WTC11 (cell line): ENCODE measurements at regions not wholly inside any gene's neighbourhood (a gene's known extent, or its start where the extent isn't known, plus 50 kb on each side); places are given as distances from the start of the nearest gene placed in this dataset.

ENCODE experiments used
- ATAC-seq: fragments of 200-7000 bp; cut with Tn5 transposase; 2 replicates; pipeline ENCODE4 v1.10.0; 2021; ENCODE audit warnings: mild to moderate bottlenecking, moderate library complexity
- CTCF ChIA-PET: fragments of 300-600 bp; sonication (Branson Sonifier 250); formaldehyde crosslinking; loops from one replicate; lab custom pipeline; 2021; ENCODE audit warnings: antibody characterized with exemption; lab: Charles Lee
- POLR2A ChIA-PET: fragments of 350-600 bp; sonication (Branson Sonifier 250); formaldehyde crosslinking; loops from one replicate; lab custom pipeline; 2021; ENCODE audit warnings: antibody characterized with exemption; lab: Charles Lee
- DNase-seq: peaks from one replicate; pipeline ENCODE4 v3.0.0; 2021; ENCODE audit warnings: low spot score
- H3K27ac Mint-ChIP-seq: 2 replicates; pipeline ENCODE4 v1.8.0; 2021; ENCODE audit warnings: mixed read lengths
- H3K27me3 Mint-ChIP-seq: 2 replicates; pipeline ENCODE4 v1.8.0; 2021; ENCODE audit warnings: low read depth, mild to moderate bottlenecking, moderate library complexity, mixed read lengths
- H3K36me3 Mint-ChIP-seq: 2 replicates; pipeline ENCODE4 v1.8.0; 2021; ENCODE audit warnings: mixed read lengths
- H3K4me1 Mint-ChIP-seq: 2 replicates; pipeline ENCODE4 v1.8.0; 2022; ENCODE audit warnings: mixed read lengths
- H3K4me3 Mint-ChIP-seq: 2 replicates; pipeline ENCODE4 v1.8.0; 2021; ENCODE audit warnings: mild to moderate bottlenecking, moderate library complexity, mixed read lengths
- H3K9me3 Mint-ChIP-seq: 2 replicates; pipeline ENCODE4 v1.8.0; 2021; ENCODE audit warnings: mixed read lengths
- ATF2 ChIP-seq: sonication (generic); formaldehyde crosslinking; IDR thresholded peaks from 2 replicates; pipeline ENCODE4 v1.8.1; 2022; ENCODE audit warnings: low read depth, missing genetic modification reagents, borderline replicate concordance
- ETV6 ChIP-seq: sonication (generic); formaldehyde crosslinking; IDR thresholded peaks from 2 replicates; pipeline ENCODE4 v1.8.1; 2022; ENCODE audit warnings: mild to moderate bottlenecking, missing genetic modification reagents
- FOXP1 ChIP-seq: sonication (generic); formaldehyde crosslinking; IDR thresholded peaks from 2 replicates; pipeline ENCODE4 v1.8.0; 2022; ENCODE audit warnings: missing genetic modification reagents, mild to moderate bottlenecking, moderate library complexity, borderline replicate concordance
- GRHL2 ChIP-seq: fragments of 250-450 bp; sonication (Bioruptor Pico); IDR thresholded peaks from 2 replicates; pipeline ENCODE4 v1.8.0; 2022; ENCODE audit warnings: mild to moderate bottlenecking, moderate library complexity; ENCODE audit not compliant: insufficient replicate concordance, severe bottlenecking
- IRF1 ChIP-seq: sonication (generic); formaldehyde crosslinking; IDR thresholded peaks from 2 replicates; pipeline ENCODE4 v1.8.0; 2023; ENCODE audit warnings: missing genetic modification reagents
- JUN ChIP-seq: sonication (generic); formaldehyde crosslinking; IDR thresholded peaks from 2 replicates; pipeline ENCODE4 v1.8.0; 2023; ENCODE audit warnings: mild to moderate bottlenecking, missing genetic modification reagents
- MYBL2 ChIP-seq: sonication (generic); formaldehyde crosslinking; IDR thresholded peaks from 2 replicates; pipeline ENCODE4 v1.8.1; 2023; ENCODE audit warnings: mild to moderate bottlenecking, moderate library complexity, missing genetic modification reagents
- NFYB ChIP-seq: sonication (generic); formaldehyde crosslinking; conservative IDR thresholded peaks from 2 replicates; pipeline ENCODE4 v1.8.0; 2022; ENCODE audit warnings: low read depth, missing genetic modification reagents
- NR2C2 ChIP-seq: sonication (generic); formaldehyde crosslinking; IDR thresholded peaks from 2 replicates; pipeline ENCODE4 v1.8.0; 2022; ENCODE audit warnings: mild to moderate bottlenecking, missing genetic modification reagents
- PREB ChIP-seq: sonication (generic); formaldehyde crosslinking; IDR thresholded peaks from 2 replicates; pipeline ENCODE4 v1.8.1; 2022; ENCODE audit warnings: mild to moderate bottlenecking, missing genetic modification reagents, moderate library complexity, borderline replicate concordance
- RELA ChIP-seq: sonication (generic); formaldehyde crosslinking; IDR thresholded peaks from 2 replicates; pipeline ENCODE4 v1.8.1; 2022; ENCODE audit warnings: missing genetic modification reagents, mild to moderate bottlenecking, borderline replicate concordance
- RORB ChIP-seq: fragments of 250-450 bp; sonication (Bioruptor Pico); IDR thresholded peaks from 2 replicates; pipeline ENCODE4 v1.9.0; 2021; ENCODE audit warnings: mild to moderate bottlenecking
- TEAD1 ChIP-seq: sonication (generic); formaldehyde crosslinking; IDR thresholded peaks from 2 replicates; pipeline ENCODE4 v1.8.0; 2022; ENCODE audit warnings: mild to moderate bottlenecking, missing genetic modification reagents
- TEAD4 ChIP-seq: sonication (generic); formaldehyde crosslinking; IDR thresholded peaks from 2 replicates; pipeline ENCODE4 v1.8.0; 2022; ENCODE audit warnings: mild to moderate bottlenecking, missing genetic modification reagents
- ZBTB43 ChIP-seq: sonication (generic); formaldehyde crosslinking; IDR thresholded peaks from 2 replicates; pipeline ENCODE4 v1.8.1; 2023; ENCODE audit warnings: mild to moderate bottlenecking, missing genetic modification reagents
- ZNF232 ChIP-seq: sonication (generic); formaldehyde crosslinking; IDR thresholded peaks from 2 replicates; pipeline ENCODE4 v1.8.0; 2022; ENCODE audit warnings: mild to moderate bottlenecking, missing genetic modification reagents
- ZNF317 ChIP-seq: sonication (generic); formaldehyde crosslinking; IDR thresholded peaks from 2 replicates; pipeline ENCODE4 v1.8.1; 2023; ENCODE audit warnings: low read depth, mild to moderate bottlenecking, moderate library complexity, missing genetic modification reagents, borderline replicate concordance
- ZNF423 ChIP-seq: fragments of 250-450 bp; sonication (Bioruptor Pico); IDR thresholded peaks from 2 replicates; pipeline ENCODE4 v2.1.2; 2022; ENCODE audit warnings: mild to moderate bottlenecking, moderate library complexity
- ZSCAN18 ChIP-seq: fragments of 250-450 bp; sonication (Bioruptor Pico); IDR thresholded peaks from 2 replicates; pipeline ENCODE4 v2.1.2; 2022; ENCODE audit warnings: mild to moderate bottlenecking, moderate library complexity

GRCh38 chr1:96370757-96371156 is 350.8 kb upstream of the PTBP2 start:
- CTCF ChIA-PET, result no interaction called here
- no peaks in the 10 kb centered on the region for H3K36me3 Mint-ChIP-seq
- no peak for ATAC-seq
- TF ChIP-seq GRHL2 (no peak), FOXP1 (CRISPR knock-in tag) (no peak), NR2C2 (no peak), ZSCAN18 (CRISPR knock-in tag) (no peak), JUN (no peak), IRF1 (CRISPR knock-in tag) (no peak)
- TF ChIP-seq, all 79 proteins: peak for 0
- Mint-ChIP-seq H3K27ac (no peak overlapping the region), H3K9me3 (peaks cover 9% of the 10 kb centered on the region), H3K4me3 (no peak overlapping the region), H3K4me1 (peaks cover 3% of the 10 kb centered on the region), H3K27me3 (no peaks in the 10 kb centered on the region)
- POLR2A ChIA-PET, result no interaction called here
- no peak for DNase-seq

- CTCF ChIA-PET, result no interaction called here
These were observed 348.7 kb upstream of the PTBP2 start for GRCh38 chr1:96372881-96373280.

GRCh38 chr1:96374076-96374762 is 347.4 kb upstream of the PTBP2 start:
- no peak for TF ChIP-seq MYBL2 (CRISPR knock-in tag)
- ATAC-seq, result no peak
- H3K27ac Mint-ChIP-seq, result no peak overlapping the region
- peaks cover 9% of the 10 kb centered on the region for H3K9me3 Mint-ChIP-seq
- H3K27me3 Mint-ChIP-seq, result no peaks in the 10 kb centered on the region
- DNase-seq, result no peak
- H3K4me3 Mint-ChIP-seq, result no peak overlapping the region
- POLR2A ChIA-PET, result no interaction called here
- CTCF ChIA-PET, result no interaction called here
- no peaks in the 10 kb centered on the region for H3K36me3 Mint-ChIP-seq
- H3K4me1 Mint-ChIP-seq, result peaks cover 3% of the 10 kb centered on the region

More at GRCh38 chr1:96372881-96373280, 348.7 kb upstream of the PTBP2 start:
- TF ChIP-seq ETV6 (CRISPR knock-in tag) (no peak), ZNF317 (CRISPR knock-in tag) (no peak)
- TF ChIP-seq, all 79 proteins: peak for 0
- H3K27ac Mint-ChIP-seq, result no peak overlapping the region
- ATAC-seq (no peak), DNase-seq (no peak)
- H3K4me3 Mint-ChIP-seq, result no peak overlapping the region
- peaks cover 9% of the 10 kb centered on the region for H3K9me3 Mint-ChIP-seq
- POLR2A ChIA-PET, result no interaction called here
- H3K27me3 Mint-ChIP-seq, result no peaks in the 10 kb centered on the region
- peaks cover 3% of the 10 kb centered on the region for H3K4me1 Mint-ChIP-seq
- H3K36me3 Mint-ChIP-seq, result no peaks in the 10 kb centered on the region

- no peaks in the 10 kb centered on the region for H3K4me1 Mint-ChIP-seq
- peaks cover 9% of the 10 kb centered on the region for H3K9me3 Mint-ChIP-seq
- H3K27ac Mint-ChIP-seq, result no peak overlapping the region
- no peak overlapping the region for H3K4me3 Mint-ChIP-seq
- ATAC-seq, result no peak
- 0 out of 2 replicates have a peak, but pooled peaks cover 2% of the 10 kb centered on the region for H3K36me3 Mint-ChIP-seq
- POLR2A ChIA-PET, result no interaction called here
- CTCF ChIA-PET, result no interaction called here
- no peak for TF ChIP-seq ZBTB43 (CRISPR knock-in tag)
- TF ChIP-seq TEAD4 (CRISPR knock-in tag), result no peak
- no peak for TF ChIP-seq RELA (CRISPR knock-in tag)
- no peak for DNase-seq
- H3K27me3 Mint-ChIP-seq, result no peaks in the 10 kb centered on the region
These were observed 344.7 kb upstream of the PTBP2 start for GRCh38 chr1:96376846-96377245.

GRCh38 chr1:96384611-96385010 is 337.0 kb upstream of the PTBP2 start:
- no peaks in the 10 kb centered on the region for H3K4me1 Mint-ChIP-seq
- H3K27ac Mint-ChIP-seq, result no peak overlapping the region
- DNase-seq (no peak), ATAC-seq (no peak)
- ChIA-PET CTCF (no interaction called here), POLR2A (no interaction called here)
- no peak for TF ChIP-seq ZSCAN18 (CRISPR knock-in tag)
- no peak for TF ChIP-seq ATF2 (CRISPR knock-in tag)
- TF ChIP-seq JUN, result no peak
- TF ChIP-seq ZNF423 (CRISPR knock-in tag), result no peak
- TF ChIP-seq NFYB (CRISPR knock-in tag), result no peak
- no peak for TF ChIP-seq ZNF232 (CRISPR knock-in tag)
- TF ChIP-seq RORB, result no peak
- no peak for TF ChIP-seq PREB
- TF ChIP-seq TEAD1 (CRISPR knock-in tag), result no peak
- H3K27me3 Mint-ChIP-seq, result no peaks in the 10 kb centered on the region
- H3K36me3 Mint-ChIP-seq, result peaks cover 10% of the 10 kb centered on the region
- peaks cover 21% of the 10 kb centered on the region for H3K9me3 Mint-ChIP-seq
- H3K4me3 Mint-ChIP-seq, result no peak overlapping the region
